ENCODE measurements at regions not wholly inside any gene's neighbourhood (a gene's known extent, or its start where the extent isn't known, plus 50 kb on each side); places are given as distances from the start of the nearest gene placed in this dataset.

GRCh38 chr13:47511647-47512046 is 489.4 kb downstream of the SUCLA2 start:
- no peak for TF ChIP-seq CTCF (IDR thresholded peaks at IDR 0.05; ENCODE audit: poor library complexity)
- no peak for TF ChIP-seq EZH2 (IDR thresholded peaks at IDR 0.05; ENCODE audit: borderline replicate concordance)

Measured in hepatocyte (in vitro differentiated cells).